ENCODE measurements at regions not wholly inside any gene's neighbourhood (a gene's known extent, or its start where the extent isn't known, plus 50 kb on each side); places are given as distances from the start of the nearest gene placed in this dataset.

DNA sequence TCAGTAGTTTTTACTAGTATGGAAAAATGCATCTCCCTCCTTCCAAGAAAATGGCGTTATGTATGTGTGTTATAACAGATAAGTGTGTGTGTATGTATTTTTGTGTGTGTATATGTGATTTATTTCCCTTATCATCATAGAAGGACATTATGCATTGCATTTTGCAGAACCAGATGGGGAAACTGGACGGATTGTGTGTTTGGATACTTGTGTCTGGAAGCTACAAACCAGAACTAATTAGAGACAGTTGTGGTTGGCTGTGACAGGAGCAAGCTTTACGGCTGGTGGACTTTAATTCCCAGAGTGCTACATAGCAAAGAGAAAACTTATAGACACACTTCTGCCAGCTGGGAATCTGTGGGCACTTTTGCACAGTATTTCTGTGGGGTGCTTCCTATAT, 162.5 kb downstream of the RWDD3 start:
- POLR2A ChIA-PET (ENCODE audit: unreplicated experiment), result no interaction called here

DNA sequence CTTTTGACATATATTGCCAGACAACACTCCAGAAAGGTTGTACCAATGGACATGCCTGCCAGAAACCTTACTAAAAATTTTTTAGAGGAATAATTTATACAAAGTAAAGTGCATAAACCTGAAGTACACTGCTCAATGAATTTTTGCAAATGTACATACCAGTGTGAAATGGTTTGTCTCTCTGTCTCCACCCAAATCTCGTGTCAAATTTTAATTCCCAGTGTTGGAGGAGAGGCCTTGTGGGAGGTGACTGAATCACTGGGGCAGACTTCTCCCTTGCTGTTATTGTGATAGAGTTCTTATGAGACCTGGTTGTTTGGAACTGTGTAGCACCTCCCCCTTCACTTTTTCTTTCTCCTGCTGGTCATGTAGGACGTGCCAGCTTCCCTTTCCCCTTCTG, 168.8 kb downstream of the RWDD3 start:
- no peaks in the 10 kb centered on the region for H4K20me1 ChIP-seq (ENCODE audit: insufficient read depth)
- DNase-seq, result no peak
- TF ChIP-seq, protein P1, sequence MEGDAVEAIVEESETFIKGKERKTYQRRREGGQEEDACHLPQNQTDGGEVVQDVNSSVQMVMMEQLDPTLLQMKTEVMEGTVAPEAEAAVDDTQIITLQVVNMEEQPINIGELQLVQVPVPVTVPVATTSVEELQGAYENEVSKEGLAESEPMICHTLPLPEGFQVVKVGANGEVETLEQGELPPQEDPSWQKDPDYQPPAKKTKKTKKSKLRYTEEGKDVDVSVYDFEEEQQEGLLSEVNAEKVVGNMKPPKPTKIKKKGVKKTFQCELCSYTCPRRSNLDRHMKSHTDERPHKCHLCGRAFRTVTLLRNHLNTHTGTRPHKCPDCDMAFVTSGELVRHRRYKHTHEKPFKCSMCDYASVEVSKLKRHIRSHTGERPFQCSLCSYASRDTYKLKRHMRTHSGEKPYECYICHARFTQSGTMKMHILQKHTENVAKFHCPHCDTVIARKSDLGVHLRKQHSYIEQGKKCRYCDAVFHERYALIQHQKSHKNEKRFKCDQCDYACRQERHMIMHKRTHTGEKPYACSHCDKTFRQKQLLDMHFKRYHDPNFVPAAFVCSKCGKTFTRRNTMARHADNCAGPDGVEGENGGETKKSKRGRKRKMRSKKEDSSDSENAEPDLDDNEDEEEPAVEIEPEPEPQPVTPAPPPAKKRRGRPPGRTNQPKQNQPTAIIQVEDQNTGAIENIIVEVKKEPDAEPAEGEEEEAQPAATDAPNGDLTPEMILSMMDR (conservative IDR thresholded peaks at IDR 0.05), result no peak
- no peak for TF ChIP-seq EZH2 (IDR thresholded peaks at IDR 0.05; ENCODE audit: low read depth)
- BruUV-seq (replicated peaks), result no TSS peak
- no peaks in the 10 kb centered on the region for H3F3A ChIP-seq (ENCODE audit: insufficient read depth, low read depth)
- POLR2A ChIA-PET (ENCODE audit: unreplicated experiment), result no interaction called here
- no peaks in the 10 kb centered on the region for H3K79me2 ChIP-seq (ENCODE audit: low read depth)
- CTCF ChIA-PET, result no interaction called here
- no peaks in the 10 kb centered on the region for H3K9me3 ChIP-seq (ENCODE audit: insufficient read depth, low read depth)
- H3K27me3 ChIP-seq (ENCODE audit: insufficient read depth, low read depth), result peaks cover 10% of the 10 kb centered on the region
- H3K36me3 ChIP-seq (ENCODE audit: low read depth), result no peaks in the 10 kb centered on the region
- no peak overlapping the region for H3K4me3 ChIP-seq
- no peaks in the 10 kb centered on the region for H3K9me2 ChIP-seq (ENCODE audit: insufficient read depth)
- no peak overlapping the region for H3K27ac ChIP-seq
- H3K4me1 ChIP-seq (replicated peaks; ENCODE audit: insufficient read depth), result no peaks in the 10 kb centered on the region
- no peak overlapping the region for H3K4me2 ChIP-seq
- intact Hi-C loops (cut with micrococcal nuclease; ENCODE audit: unreplicated experiment), result no loop called here
- no peak overlapping the region for H2AFZ ChIP-seq

More for the DNA sequence above, 162.5 kb downstream of the RWDD3 start:
- TF ChIP-seq, protein P1 (conservative IDR thresholded peaks at IDR 0.05), result no peak
- TF ChIP-seq EZH2 (IDR thresholded peaks at IDR 0.05; ENCODE audit: low read depth), result no peak
- no TSS peak for BruUV-seq (replicated peaks)
- Histone ChIP-seq H2AFZ (no peak overlapping the region), H3K9me2 (ENCODE audit: insufficient read depth) (no peaks in the 10 kb centered on the region), H3F3A (ENCODE audit: insufficient read depth, low read depth) (no peaks in the 10 kb centered on the region), H3K9me3 (ENCODE audit: insufficient read depth, low read depth) (no peaks in the 10 kb centered on the region), H3K4me2 (no peak overlapping the region), H3K79me2 (ENCODE audit: low read depth) (no peaks in the 10 kb centered on the region), H4K20me1 (ENCODE audit: insufficient read depth) (no peaks in the 10 kb centered on the region), H3K27me3 (ENCODE audit: insufficient read depth, low read depth) (no peaks in the 10 kb centered on the region), H3K4me1 (replicated peaks; ENCODE audit: insufficient read depth) (no peaks in the 10 kb centered on the region), H3K4me3 (no peak overlapping the region), H3K27ac (no peak overlapping the region), H3K36me3 (ENCODE audit: low read depth) (no peaks in the 10 kb centered on the region)
- no peak for DNase-seq
- intact Hi-C loops (cut with micrococcal nuclease; ENCODE audit: unreplicated experiment), result no loop called here
- CTCF ChIA-PET, result no interaction called here

DNA sequence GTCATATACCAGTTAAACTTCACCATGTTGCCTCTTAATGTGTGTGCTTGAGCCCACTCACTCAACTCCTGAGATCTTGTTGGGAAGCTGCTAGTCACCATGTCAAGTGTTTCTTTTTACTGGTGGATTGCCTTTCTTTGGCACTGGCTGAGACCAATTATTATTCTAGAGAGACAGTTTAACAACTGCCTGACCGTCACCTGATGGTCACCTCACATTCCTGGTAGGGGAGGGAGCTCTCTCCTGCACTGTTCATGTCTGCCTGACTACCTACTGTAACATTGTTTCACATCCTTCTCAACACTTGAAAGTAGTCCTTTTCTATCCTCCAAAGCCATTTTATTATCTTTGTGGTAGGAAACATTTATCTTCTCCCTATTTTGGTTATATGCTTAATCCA, 172.3 kb downstream of the RWDD3 start:
- Histone ChIP-seq H3K4me1 (replicated peaks; ENCODE audit: insufficient read depth) (no peaks in the 10 kb centered on the region), H4K20me1 (ENCODE audit: insufficient read depth) (no peaks in the 10 kb centered on the region), H3K4me2 (no peak overlapping the region), H3F3A (ENCODE audit: insufficient read depth, low read depth) (no peaks in the 10 kb centered on the region), H3K36me3 (ENCODE audit: low read depth) (no peaks in the 10 kb centered on the region), H2AFZ (no peak overlapping the region), H3K27me3 (ENCODE audit: insufficient read depth, low read depth) (peaks cover 24% of the 10 kb centered on the region), H3K4me3 (no peak overlapping the region), H3K9me2 (ENCODE audit: insufficient read depth) (no peaks in the 10 kb centered on the region), H3K79me2 (ENCODE audit: low read depth) (no peaks in the 10 kb centered on the region), H3K27ac (no peak overlapping the region), H3K9me3 (ENCODE audit: insufficient read depth, low read depth) (no peaks in the 10 kb centered on the region)
- CTCF ChIA-PET, result no interaction called here
- POLR2A ChIA-PET (ENCODE audit: unreplicated experiment), result no interaction called here
- no TSS peak for BruUV-seq (replicated peaks)
- intact Hi-C loops (cut with micrococcal nuclease; ENCODE audit: unreplicated experiment), result no loop called here
- no peak for DNase-seq
- no peak for TF ChIP-seq EZH2 (IDR thresholded peaks at IDR 0.05; ENCODE audit: low read depth)
- TF ChIP-seq, protein P1 (conservative IDR thresholded peaks at IDR 0.05), result no peak

Measured in PC-9 (cell line).